Hepatocyte (in vitro differentiated cells): ENCODE measurements at regions not wholly inside any gene's neighbourhood (a gene's known extent, or its start where the extent isn't known, plus 50 kb on each side); places are given as distances from the start of the nearest gene placed in this dataset.

Source experiments
- CTCF ChIP-seq: fragments of 200-600 bp; sonication (generic); IDR thresholded peaks from 2 replicates; pipeline ENCODE4 v1.5.1; 2016; ENCODE audit warnings: antibody characterized with exemption, mild to moderate bottlenecking; ENCODE audit not compliant: poor library complexity
- EZH2phosphoT487 ChIP-seq: fragments of 200-600 bp; sonication (generic); IDR thresholded peaks from one replicate; pipeline ENCODE4 v1.6.1; 2018; ENCODE audit warnings: antibody characterized with exemption, mild to moderate bottlenecking, low read depth, moderate library complexity; ENCODE audit not compliant: unreplicated experiment, severe bottlenecking

GRCh38 chr4:11487139-11487538, 58.4 kb upstream of the HS3ST1 start:
- TF ChIP-seq CTCF (no peak), EZH2phosphoT487 (no peak)
